Natural killer cell (primary cell): ENCODE measurements at regions not wholly inside any gene's neighbourhood (a gene's known extent, or its start where the extent isn't known, plus 50 kb on each side); places are given as distances from the start of the nearest gene placed in this dataset.

Experiments
- ATAC-seq, 3 donors: fragments of 150-1000 bp in 2 of 3; fragments of 200-7000 bp in 1 of 3; cut with Tn5 transposase; 1 replicate in 1 of 3; 2 replicates in 2 of 3; pipeline ENCODE4 v1.10.0; 2021; ENCODE audit warnings: mild to moderate bottlenecking in 2 of 3, moderate library complexity in 2 of 3
- DNase-seq, 2 donors: peaks; one replicate each; pipeline versions ENCODE4 v3.0.0 to v3.0.0-alpha.2; 2013 to 2021; ENCODE audit warnings: mixed read lengths in 1 of 2
- H3K27ac ChIP-seq: one replicate; pipeline ENCODE4 v1.5.1; 2013; ENCODE audit warnings: mild to moderate bottlenecking, low read length
- H3K27me3 ChIP-seq: one replicate; pipeline ENCODE4 v1.6.1; 2013; ENCODE audit warnings: low read length; ENCODE audit not compliant: control insufficient read depth, insufficient read depth
- H3K36me3 ChIP-seq: one replicate; pipeline ENCODE4 v1.6.1; 2013; ENCODE audit warnings: low read length; ENCODE audit not compliant: control insufficient read depth, insufficient read depth
- H3K4me1 ChIP-seq: one replicate; pipeline ENCODE4 v1.6.1; 2013; ENCODE audit warnings: low read length; ENCODE audit not compliant: control insufficient read depth, insufficient read depth
- H3K4me3 ChIP-seq: one replicate; pipeline ENCODE4 v1.5.1; 2013; ENCODE audit warnings: low read length
- H3K9me3 ChIP-seq: one replicate; pipeline ENCODE4 v1.6.1; 2013; ENCODE audit warnings: low read length; ENCODE audit not compliant: control insufficient read depth, insufficient read depth
- H3K27ac Mint-ChIP-seq, 2 donors: one replicate each; pipeline ENCODE4 v1.8.0; 2022; ENCODE audit warnings: mild to moderate bottlenecking in 2 of 2, mixed read lengths in 2 of 2, moderate library complexity in 1 of 2
- H3K27me3 Mint-ChIP-seq, 2 donors: one replicate each; pipeline ENCODE4 v1.8.0; 2022; ENCODE audit warnings: low read depth in 2 of 2, mixed read lengths in 2 of 2
- H3K36me3 Mint-ChIP-seq: one replicate; pipeline ENCODE4 v1.8.0; 2022; ENCODE audit warnings: mixed read lengths
- H3K4me1 Mint-ChIP-seq, 2 donors: one replicate each; pipeline ENCODE4 v1.8.0; 2022; ENCODE audit warnings: mixed read lengths in 2 of 2
- H3K4me3 Mint-ChIP-seq: one replicate; pipeline ENCODE4 v1.8.0; 2022; ENCODE audit warnings: mild to moderate bottlenecking, moderate library complexity, mixed read lengths
- H3K9me3 Mint-ChIP-seq, 2 donors: one replicate each; pipeline ENCODE4 v1.8.0; 2022; ENCODE audit warnings: mixed read lengths in 2 of 2
- CTCF ChIP-seq: fragments of 200-600 bp; IDR thresholded peaks from one replicate; pipeline ENCODE4 v1.8.0; 2022; ENCODE audit warnings: antibody characterized with exemption
- WGBS: methylation state at CpG from one replicate; pipeline ENCODE4 v1.1.7; 2013; ENCODE audit warnings: missing lambda C conversion rate; ENCODE audit not compliant: insufficient coverage; 5-methylcytosine and 5-hydroxymethylcytosine counted together
- intact Hi-C: fragments of 100-400 bp; cut with micrococcal nuclease; formaldehyde crosslinking; loops from one replicate; pipeline ENCODE4 v1.14.2; 2022

- Histone ChIP-seq H3K4me1 (no peaks in the 10 kb centered on the region), H3K27ac (no peak overlapping the region), H3K4me3 (no peak overlapping the region), H3K36me3 (no peaks in the 10 kb centered on the region), H3K9me3 (no peaks in the 10 kb centered on the region), H3K27me3 (no peaks in the 10 kb centered on the region)
- intact Hi-C loops, result no loop called here
- no peak for TF ChIP-seq CTCF
- Mint-ChIP-seq H3K27me3 (peaks cover 6 to 23% of the 10 kb centered on the region in 2 donors), H3K36me3 (no peaks in the 10 kb centered on the region), H3K4me1 (no peaks in the 10 kb centered on the region), H3K9me3 (no peaks in the 10 kb centered on the region), H3K4me3 (no peak overlapping the region), H3K27ac (no peak overlapping the region)
- ATAC-seq (no peak), DNase-seq (no peak)
- 74% methylated on average over 6 of the region's 6 CpGs for WGBS
Observed at GRCh38 chr10:123521556-123521955, 144.6 kb upstream of the GPR26 start.

GRCh38 chr10:123522702-123523312 is 143.3 kb upstream of the GPR26 start:
- DNase-seq (no peak), ATAC-seq (no peak)
- no peaks in the 10 kb centered on the region for H3K9me3 ChIP-seq
- Mint-ChIP-seq H3K27me3 (peaks cover 6 to 21% of the 10 kb centered on the region in 2 donors), H3K9me3 (no peaks in the 10 kb centered on the region), H3K4me1 (no peaks in the 10 kb centered on the region), H3K4me3 (no peak overlapping the region), H3K27ac (no peak overlapping the region), H3K36me3 (no peaks in the 10 kb centered on the region)
- no peak overlapping the region for H3K4me3 ChIP-seq
- 78% methylated on average over 10 of the region's 10 CpGs for WGBS
- no peaks in the 10 kb centered on the region for H3K27me3 ChIP-seq
- H3K36me3 ChIP-seq, result no peaks in the 10 kb centered on the region
- TF ChIP-seq CTCF, result no peak
- H3K27ac ChIP-seq, result no peak overlapping the region
- intact Hi-C loops, result no loop called here
- H3K4me1 ChIP-seq, result no peaks in the 10 kb centered on the region

GRCh38 chr10:123523833-123524232 is 142.3 kb upstream of the GPR26 start:
- peaks cover 6 to 21% of the 10 kb centered on the region in 2 donors for H3K27me3 Mint-ChIP-seq
- H3K9me3 ChIP-seq, result no peaks in the 10 kb centered on the region
- H3K27ac Mint-ChIP-seq, result no peak overlapping the region
- TF ChIP-seq CTCF, result no peak
- no peaks in the 10 kb centered on the region for H3K4me1 ChIP-seq
- H3K27me3 ChIP-seq, result no peaks in the 10 kb centered on the region
- intact Hi-C loops, result no loop called here
- H3K27ac ChIP-seq, result no peak overlapping the region
- H3K9me3 Mint-ChIP-seq, result no peaks in the 10 kb centered on the region
- H3K36me3 Mint-ChIP-seq, result no peaks in the 10 kb centered on the region
- ATAC-seq (no peak), DNase-seq (no peak)
- H3K36me3 ChIP-seq, result no peaks in the 10 kb centered on the region
- H3K4me1 Mint-ChIP-seq, result no peaks in the 10 kb centered on the region
- H3K4me3 Mint-ChIP-seq, result no peak overlapping the region
- H3K4me3 ChIP-seq, result no peak overlapping the region
- 80% methylated on average over 3 of the region's 3 CpGs for WGBS
